Eye (tissue), 1 donor: ENCODE measurements at regions not wholly inside any gene's neighbourhood (a gene's known extent, or its start where the extent isn't known, plus 50 kb on each side); places are given as distances from the start of the nearest gene placed in this dataset.
A peak's percentile ranks its signal among the peaks of the same experiment; 100 is the strongest.
"Not testable (repeated sequence)": the region's sequence is repeated elsewhere in the genome, so short reads cannot be mapped to it uniquely, and the experiment has no call there.

Source experiments
- DNase-seq: peaks from one replicate; pipeline ENCODE4 v3.0.0-alpha.2; 2015

DNA sequence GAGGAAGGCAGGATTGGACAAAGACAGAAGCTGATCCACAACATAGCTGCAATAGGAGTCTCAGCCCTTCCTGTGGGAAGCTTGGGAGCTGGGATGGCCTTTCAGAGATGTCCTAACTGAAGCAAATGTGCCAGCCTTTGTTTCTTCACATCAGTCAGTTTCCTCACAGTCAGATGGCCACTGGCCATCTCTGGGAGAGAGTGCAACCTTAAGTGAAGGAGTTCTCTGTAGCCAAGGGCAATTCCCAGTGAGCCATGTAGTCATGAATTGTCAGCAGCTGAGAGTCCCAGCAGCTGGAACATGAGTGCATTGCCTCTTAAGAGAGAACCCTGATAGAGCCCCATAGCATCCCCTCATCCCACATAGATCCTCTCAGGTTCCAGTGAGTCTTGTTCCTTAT lies 89.1 kb upstream of the LIFR start:
- no peak for DNase-seq

DNA sequence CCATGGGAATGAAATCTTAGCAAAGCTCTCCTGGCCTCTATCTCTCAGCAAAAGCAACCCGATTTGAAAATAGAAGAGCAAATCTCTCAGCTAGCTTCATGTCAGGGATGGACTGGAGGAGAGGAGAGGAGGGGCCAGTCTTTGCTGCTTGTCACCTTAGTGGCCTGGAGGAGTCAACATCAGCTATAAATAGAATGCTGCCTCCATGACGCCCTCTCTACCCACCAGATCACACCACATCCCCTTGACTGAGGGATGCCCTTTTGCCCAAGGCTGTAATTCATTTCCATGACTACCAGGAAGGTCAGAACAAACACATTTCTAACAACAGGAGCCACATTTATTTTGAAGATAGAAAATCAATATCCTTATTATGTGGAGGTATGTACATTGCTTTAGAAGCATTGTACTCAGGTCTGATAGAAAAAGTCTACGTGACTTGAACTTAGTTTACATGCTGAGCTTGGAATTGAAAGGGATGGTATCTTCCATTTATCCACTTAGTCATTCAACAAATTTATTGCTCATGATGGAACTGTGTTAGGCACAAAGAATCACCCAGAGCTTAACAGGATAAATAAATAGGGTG lies 92.4 kb upstream of the LIFR start:
- DNase-seq, result no peak

DNA sequence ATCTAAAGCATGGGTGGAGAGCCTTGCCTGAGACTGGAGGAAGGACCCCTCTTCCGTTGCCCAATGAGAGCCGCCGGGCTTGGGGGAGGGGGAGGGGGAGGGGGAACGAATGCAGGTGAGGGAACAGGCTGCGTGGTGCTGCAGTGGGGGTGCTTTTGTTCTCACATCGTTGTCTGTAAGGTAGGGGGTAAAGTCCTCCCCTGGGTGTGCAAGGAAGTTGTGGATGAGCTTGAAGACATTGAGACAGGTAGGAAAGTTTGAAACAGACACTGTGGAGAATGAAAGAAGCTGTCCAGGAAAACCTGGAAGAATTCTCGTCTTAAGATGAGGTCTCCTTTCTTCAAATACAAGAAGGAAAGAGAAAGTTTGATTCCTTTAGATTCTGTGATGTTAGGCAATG lies 94.1 kb upstream of the LIFR start:
- DNase-seq, result no peak

DNA sequence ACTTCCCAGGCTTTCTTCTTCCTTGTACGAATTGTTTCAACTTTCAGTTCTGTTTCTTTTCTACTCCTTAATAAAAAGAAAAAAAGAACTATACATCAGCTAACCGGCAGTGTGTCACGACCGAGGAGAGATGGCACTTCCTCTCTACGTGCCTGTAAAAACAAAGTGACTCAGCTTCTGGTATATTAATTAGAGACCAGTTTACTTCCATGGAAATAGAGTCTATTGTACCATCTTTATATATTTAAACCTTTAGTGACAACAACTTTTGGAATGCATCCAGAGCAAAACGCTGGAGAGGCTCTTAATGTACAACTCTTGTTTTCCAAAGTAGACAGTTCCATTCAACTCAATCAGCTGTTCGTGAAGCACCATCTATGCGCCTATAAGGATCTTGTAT lies 94.5 kb upstream of the LIFR start:
- DNase-seq, result no peak

DNA sequence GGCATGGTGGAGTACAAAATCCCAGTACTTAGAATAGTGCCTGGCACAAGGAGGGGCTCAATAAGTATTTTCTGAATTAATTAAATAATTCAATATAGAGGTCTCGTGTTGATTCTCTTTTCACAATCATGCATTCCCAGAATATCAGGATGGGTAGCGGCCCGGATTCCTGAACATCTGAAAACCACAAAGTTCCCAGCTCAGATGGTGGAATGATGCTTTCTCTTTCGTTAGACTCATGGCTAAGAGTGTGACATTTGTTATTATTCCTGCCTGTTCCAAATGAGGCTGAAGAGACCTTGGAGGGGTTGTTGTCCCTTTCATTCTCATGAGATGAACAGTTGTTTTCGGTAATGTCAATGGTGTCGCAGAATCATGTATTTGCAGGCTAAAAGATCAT lies 95.4 kb upstream of the LIFR start:
- no peak for DNase-seq

DNA sequence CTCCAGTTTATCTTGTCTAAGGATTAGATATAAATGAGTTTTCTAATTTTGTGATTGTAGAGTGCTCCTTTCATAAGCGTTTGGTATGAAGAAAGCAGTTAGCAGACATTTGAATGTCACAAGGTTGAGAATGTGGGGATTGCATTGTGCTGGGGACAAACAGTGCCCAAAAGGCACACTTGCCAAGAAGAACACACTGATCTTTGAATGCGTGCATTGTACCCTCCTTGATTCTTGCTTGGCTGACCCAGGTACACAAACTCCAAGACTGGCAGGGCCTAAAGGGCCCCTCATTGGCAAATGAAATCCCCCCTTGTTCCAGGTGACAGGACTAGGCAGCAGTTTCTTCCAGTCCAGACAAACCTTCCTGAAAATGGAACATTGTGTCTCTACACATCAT lies 96.9 kb upstream of the LIFR start:
- no peak for DNase-seq

DNA sequence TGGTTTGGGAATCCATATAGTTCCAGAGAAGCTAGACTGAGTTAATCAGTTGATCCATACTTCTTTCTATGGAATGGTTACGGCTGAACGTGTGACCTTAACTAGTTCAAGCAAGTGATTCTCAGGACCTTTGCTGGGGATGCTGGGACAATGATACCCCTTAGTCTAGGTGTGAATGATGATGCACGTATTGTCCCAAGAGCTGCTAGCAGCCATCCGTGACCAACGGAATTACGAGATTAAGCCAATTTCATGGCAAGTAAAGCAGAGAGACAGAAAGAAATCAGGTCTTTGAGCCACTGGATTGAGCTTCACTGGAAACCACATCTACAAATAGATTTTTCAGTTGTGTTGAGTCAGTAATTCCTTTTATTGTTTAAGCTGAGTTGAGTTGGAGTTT lies 99.2 kb upstream of the LIFR start:
- no peak for DNase-seq

DNA sequence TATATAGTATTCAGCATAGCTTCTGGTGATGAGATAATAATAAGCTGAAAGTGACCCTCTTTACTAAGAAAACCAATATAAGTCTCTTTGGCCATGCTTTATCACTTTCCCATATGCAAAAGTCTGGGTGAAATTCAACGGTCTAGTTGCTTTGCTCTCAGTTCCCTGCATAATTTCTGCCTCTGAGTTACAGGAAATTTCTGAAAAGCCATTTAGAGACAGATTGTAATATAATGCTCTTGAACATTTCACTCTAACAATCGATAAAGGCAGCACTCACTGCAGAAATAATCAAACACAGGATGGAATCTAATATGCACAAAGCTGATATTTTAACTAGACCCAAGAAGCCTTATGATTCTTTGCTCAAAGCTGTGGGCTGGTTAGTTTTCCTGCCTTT lies 100.1 kb upstream of the LIFR start:
- no peak for DNase-seq

DNA sequence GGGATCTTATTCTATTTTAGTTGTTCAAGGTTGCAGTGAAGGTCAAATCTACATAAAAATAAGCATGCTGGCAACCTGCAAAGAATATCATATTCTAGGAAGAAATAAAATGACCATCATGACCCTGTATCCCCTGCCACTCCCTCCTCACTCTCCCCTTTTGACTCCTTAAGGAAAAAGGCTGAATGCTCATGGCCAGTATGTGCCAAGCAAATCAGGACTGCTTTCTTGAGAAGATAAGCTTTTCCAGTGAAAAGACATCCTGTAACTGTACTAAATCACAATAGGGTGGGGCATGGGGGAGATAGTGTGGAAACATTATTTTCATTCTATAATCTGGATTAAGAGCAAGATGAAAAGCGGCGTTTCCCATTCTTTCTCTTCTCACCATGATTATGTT lies 100.6 kb upstream of the LIFR start:
- no peak for DNase-seq

DNA sequence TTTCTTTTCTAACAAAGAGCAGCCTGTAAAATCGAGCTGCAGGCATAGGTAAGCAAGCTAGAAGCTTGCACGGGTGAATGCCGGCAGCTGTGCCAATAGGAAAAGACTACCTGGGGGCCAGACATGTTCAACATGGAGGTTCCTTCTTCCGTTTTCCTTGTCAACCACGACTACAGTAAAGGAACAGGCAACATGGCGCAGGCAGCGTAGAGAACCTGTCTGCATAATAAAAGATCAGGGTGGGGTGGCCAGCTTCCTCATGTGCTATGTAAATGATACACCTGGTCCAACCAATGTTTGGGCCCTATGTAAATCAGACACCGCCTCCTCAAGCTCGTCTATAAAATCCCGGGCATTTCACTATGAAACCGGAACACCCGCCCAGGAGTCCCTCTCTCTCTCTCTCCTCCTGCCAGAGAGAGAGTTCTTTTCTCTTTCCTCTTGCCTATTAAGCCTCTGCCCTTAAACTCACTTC lies 103.8 kb upstream of the LIFR start:
- no peak for DNase-seq

DNA sequence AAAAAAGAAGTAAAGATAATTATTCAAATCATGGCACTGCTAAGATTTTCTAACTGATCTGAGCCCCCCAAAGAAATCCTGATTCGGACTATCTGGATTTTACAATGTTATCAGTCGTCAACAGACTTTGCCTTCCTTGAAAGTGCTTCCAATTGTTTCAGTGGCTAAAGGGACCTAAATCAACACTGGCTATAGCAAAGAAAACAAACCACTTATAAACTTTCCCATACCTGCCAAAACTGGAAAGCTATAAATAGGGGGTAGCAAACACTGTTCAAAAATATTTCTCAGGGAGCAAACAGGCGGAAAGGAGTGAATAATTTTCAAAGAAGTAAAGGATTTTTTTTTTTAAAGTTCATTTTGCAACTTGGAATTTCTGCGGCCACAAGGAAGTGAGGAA lies 105.6 kb upstream of the LIFR start:
- no peak for DNase-seq

DNA sequence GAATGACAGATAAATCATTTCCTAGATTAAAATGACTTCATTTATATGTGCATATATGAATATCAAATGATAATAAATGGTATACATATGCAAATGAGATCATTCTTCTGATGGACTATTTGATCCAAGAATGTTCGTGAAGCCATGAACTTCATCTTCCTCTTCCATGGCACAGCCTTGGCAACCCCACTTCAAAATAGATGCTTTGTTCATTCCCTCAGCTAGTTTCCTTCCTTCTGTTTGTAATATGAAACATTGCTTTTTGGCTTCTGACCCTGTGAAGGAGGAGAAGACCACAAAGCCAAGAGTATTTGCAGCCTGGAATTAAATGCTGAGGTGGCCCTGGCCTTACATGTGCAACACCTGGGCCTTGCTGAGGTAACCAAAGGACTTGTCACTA lies 106.8 kb upstream of the LIFR start:
- no peak for DNase-seq

DNA sequence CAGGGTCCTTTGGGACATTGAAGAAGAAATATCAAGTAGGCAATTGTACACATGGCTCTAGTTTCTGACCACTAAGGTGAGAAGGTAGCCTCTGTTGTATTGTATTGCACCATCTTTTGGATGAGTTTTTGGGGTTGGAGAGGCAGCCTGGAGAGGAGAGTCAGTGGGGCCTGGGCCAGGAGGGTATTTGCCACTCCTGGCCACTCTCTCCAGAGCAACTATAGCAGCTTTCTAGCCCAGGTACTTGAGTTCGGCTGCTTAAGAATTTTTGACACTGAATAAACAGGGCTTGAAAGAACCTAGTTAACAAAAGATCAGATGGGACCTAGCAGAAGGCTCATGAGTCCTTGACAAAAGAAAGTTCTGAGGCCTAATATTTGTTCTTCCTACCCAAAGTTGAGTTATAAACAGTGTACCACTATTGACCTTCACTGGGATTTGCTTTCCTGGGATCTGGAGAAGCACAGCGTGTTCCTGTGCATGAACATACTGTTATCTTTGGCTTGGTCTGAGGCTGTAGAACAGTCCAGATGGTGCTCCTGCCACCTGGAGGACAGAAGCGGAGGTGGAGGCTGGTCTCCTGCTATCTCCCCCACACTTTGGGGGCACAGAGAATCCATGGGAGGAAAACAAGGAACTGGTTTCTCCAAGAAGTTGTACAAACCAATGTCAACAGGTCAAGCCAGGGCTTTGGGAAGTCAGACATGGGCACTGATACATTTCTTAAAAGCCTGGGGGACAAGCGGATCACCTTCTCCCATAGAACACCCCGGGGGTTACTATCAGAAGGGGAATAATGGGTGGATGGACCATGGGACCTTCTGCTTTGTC lies 110.4 kb upstream of the LIFR start:
- DNase-seq, result peak; percentile 31

DNA sequence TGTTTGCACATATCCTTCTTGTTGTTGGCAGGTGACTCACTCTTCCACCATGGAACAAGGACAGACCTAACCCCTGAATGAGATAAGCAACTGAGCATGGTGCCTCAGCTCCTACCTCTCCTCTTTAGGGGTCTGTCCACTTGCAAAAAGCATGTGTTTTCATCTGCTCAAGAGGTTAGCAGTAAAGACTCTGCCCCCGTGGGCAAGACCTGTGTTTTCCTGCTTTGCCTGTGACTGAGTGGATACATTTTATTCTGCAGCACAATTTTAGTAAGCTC lies 111.0 kb upstream of the LIFR start:
- no peak for DNase-seq

DNA sequence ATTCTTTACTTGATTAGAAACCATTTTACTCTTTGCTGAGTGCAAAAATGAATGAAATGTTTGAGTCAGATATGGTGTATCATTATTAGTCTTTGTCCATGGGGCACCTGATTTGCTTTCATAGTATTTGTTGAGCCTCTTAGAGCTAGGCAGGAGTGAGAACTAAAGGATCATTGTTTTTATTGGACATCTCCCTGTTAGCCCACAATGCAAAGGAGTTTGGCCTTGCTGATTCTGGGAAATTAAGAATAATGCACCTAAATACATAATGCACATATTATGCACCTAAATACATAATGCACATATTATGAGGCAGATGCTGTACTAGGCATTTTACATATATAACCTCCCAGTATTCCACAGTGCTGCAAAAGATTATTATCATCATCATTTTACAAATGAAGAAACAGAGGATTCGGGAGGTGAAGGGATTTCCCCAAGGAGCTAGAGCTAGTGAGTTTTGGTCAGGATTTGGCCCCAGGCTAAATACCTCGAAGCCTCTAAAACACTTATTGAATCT lies 113.0 kb upstream of the LIFR start:
- DNase-seq, result no peak

DNA sequence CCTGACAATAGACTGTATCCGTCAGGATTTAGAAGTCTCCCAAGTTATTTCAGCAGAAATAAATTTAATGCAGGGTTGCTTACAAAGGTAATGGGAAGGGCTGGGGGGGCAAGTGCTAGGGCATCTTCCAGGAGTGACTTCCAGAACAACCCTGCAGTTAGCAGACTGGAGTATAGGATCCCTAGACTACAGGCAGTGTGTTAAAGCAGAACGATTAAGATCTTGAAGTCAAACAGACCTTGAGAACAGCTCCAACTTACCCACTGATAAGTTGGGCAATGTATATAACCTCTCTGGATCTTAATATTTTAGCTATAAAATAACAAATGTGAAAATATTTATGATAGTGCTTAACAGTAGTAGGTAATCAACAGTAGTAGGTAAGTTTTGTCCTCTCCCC lies 113.6 kb upstream of the LIFR start:
- no peak for DNase-seq

DNA sequence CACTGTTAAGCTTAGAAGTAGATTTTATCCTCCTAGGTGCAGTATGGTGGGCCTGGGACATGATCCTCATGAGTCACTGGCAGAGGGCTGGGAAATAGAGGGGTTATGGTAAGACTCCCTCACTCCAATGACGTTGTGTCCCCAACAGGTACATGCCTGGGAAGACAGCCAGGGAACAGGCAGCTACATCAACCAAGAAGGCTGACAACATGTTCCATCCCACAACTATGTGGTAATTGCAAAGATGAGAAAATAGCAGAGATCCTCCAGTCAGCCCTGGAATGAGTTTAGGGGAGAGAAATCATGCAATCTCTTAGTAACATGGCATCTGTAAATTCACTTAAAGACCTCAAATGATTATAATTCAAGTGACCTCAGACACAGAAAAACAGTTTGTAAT lies 114.4 kb upstream of the LIFR start:
- no peak for DNase-seq

DNA sequence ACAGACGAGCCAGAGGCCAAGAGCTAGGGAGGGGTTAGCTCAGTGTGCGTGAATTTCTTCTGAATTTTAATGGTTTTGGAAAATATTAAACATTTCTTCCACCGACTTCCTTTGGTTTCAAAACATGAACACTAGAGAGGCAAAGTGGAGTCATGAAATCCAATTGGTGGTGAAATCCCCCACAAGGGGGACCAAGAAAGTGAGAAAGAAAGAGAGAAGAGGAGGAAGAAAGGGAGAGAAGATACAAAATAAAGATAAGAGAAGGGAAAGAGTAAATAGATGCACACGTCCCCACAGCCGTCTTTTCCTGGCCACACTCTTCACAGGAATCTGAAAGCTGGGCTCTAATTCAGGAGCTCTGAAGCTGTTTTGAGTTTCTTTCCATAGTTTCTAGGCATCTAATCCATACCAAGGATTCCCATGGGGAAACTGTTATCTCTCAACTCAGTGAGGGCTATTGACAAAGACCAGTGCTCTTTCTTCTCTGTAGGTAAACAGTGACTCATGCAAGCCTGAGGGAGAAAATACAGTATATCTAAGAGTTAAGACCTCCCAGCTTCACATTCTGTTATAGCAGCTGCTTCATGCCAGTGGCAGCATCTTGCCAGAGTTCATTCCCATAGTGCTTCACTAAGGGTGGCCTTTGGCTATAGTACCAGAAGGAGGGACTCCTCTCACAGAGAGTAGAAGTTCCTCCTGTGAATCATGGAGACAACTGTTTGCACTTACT lies 115.8 kb upstream of the LIFR start:
- DNase-seq, result no peak

DNA sequence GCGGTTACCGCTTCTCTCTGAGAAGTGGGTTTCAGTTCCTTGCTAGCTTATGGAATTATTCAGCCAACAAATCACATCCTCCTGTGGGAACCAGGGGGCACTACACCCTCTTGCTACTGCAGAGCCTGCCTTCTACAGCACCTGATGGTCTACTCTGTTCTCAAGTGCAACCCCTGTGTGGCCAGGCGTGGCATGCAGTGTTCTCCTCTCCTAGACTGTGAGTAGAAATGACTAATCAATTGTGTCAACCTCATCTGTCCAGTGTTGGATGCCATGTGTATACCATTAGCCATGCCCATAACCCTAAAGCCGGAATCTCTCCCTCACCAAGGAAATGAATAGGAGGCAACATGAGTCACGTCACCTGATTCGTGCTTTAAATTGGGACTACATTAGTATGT lies 117.2 kb upstream of the LIFR start:
- DNase-seq, result no peak

DNA sequence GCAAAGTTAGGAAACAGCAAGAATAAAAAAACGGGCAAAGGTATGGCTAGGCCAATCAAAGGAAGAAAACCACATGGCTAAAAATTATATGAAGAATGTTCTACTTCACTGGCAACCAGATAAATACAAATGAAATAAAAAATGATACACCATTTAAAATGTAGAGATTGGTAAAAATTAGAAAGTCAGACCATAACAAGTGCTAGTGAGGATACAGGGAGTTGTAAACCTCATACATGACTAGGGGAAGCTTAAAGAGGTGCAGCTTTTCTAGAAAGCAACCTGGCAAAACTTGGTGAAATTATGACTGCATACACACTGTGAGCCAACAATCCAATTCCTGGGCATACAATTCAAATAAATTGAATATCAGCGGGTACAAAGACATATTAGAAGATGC lies 119.0 kb upstream of the LIFR start:
- DNase-seq, result no peak

DNA sequence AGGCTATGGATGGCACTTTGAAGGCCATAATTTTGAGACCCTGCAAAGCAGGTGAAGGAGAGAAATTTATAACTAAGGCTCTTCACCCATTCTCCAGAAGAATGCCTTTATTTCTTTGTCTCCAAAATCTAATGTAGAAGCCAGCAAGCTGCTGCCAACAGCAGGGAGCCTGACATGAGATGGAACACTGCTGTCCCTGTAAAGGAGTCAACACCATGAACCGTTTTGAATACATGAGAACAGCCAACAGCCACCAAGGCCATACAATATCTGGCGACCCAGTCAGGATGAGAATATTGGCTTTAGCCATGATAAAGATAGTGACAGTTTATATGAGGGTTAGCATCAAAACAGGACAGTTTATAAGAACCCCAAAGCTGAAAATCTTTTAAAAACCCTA lies 121.2 kb upstream of the LIFR start:
- no peak for DNase-seq

DNA sequence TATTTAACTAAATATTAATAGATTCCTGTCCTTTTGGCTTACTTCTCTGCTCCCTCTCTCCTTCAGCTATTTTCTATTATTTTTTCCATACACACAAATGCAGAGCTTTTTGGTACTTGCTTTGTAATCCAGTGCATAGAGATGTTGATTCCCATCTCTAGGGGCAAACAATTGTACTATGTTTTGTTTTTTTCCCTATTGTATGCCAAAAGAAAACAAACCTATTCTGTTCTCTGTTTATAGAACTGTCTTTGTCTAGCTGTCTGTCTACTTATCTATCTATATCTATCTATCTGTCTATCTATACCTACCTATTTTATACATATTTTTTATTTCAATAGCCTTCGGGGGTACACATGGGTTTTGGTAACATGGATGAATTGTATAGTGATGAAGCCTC lies 121.6 kb upstream of the LIFR start:
- no peak for DNase-seq

DNA sequence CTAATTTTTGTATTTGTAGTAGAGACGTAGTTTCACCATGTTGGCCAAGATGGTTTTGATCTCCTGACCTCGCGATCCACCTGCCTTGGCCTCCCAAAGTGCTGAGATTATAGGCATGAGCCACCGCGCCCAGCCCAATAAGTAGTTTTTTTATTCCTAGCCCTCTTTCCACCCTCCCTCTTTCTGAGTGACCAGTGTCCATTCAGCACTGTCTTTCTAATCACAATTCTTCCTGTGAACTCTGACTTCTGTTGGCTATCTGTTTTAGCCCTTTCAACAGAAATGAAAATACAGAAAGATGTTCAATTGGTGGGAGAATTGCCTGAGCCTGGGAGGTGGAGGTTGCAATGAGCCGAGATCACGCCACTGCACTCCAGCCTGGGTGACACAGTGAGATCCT lies 122.3 kb upstream of the LIFR start:
- not testable (repeated sequence) for DNase-seq
